Heart right ventricle (tissue), 16 donors: ENCODE measurements at regions not wholly inside any gene's neighbourhood (a gene's known extent, or its start where the extent isn't known, plus 50 kb on each side); places are given as distances from the start of the nearest gene placed in this dataset.

Source experiments
- ATAC-seq, 8 donors: fragments of 200-7000 bp; cut with Tn5 transposase; one replicate each; pipeline ENCODE4 v1.9.1; 2020; ENCODE audit warnings: mild to moderate bottlenecking in 8 of 8, moderate library complexity in 8 of 8, moderate number of reproducible peaks in 1 of 8
- DNase-seq, 2 donors: peaks; one replicate each; pipeline ENCODE4 v3.0.0-alpha.2; 2020
- H3K27ac ChIP-seq, 10 donors: fragments of 200-600 bp; sonication (generic) in 2 of 10; one replicate each; pipeline versions ENCODE4 v1.5.0 to v1.8.0; 2020 to 2022; ENCODE audit warnings: mild to moderate bottlenecking in 3 of 10
- H3K27me3 ChIP-seq, 7 donors: fragments of 200-600 bp; one replicate each; pipeline ENCODE4 v1.8.0; 2021 to 2022; ENCODE audit warnings: mild to moderate bottlenecking in 2 of 7
- H3K36me3 ChIP-seq, 9 donors: fragments of 200-600 bp; sonication (generic) in 1 of 9; one replicate each; pipeline versions ENCODE4 v1.5.0 to v1.8.0; 2020 to 2022; ENCODE audit warnings: mild to moderate bottlenecking in 2 of 9
- H3K4me1 ChIP-seq, 9 donors: fragments of 200-600 bp; sonication (generic) in 1 of 9; one replicate each; pipeline versions ENCODE4 v1.5.0 to v1.8.0; 2020 to 2022; ENCODE audit warnings: mild to moderate bottlenecking in 4 of 9
- H3K4me3 ChIP-seq, 10 donors: fragments of 200-600 bp; sonication (generic) in 2 of 10; one replicate each; pipeline versions ENCODE4 v1.5.0 to v1.8.0; 2020 to 2022; ENCODE audit warnings: mild to moderate bottlenecking in 7 of 10, moderate library complexity in 2 of 10
- H3K9me3 ChIP-seq, 11 donors: fragments of 200-600 bp in 10 of 11; sonication (generic) in 2 of 11; one replicate each; pipeline versions ENCODE4 v1.5.0 to v1.8.0; 2013 to 2022; ENCODE audit warnings: mild to moderate bottlenecking in 2 of 11, control low read depth in 1 of 11, moderate library complexity in 1 of 11
- WGBS, 2 donors: extraction: QIAGEN DNeasy Blood & Tissue Kit; methylation state at CpG; one replicate each; pipeline ENCODE4 v1.1.7; 2013; ENCODE audit warnings: inconsistent platforms in 1 of 2; 5-methylcytosine and 5-hydroxymethylcytosine counted together
- intact Hi-C, 10 donors: fragments of 100-400 bp; cut with DNase I; formaldehyde crosslinking; loops; one replicate each; pipeline versions ENCODE4 v1.11.1 to v1.14.2; 2022
- TF ChIP-seq, protein P1 (sequence below), 9 donors: fragments of 200-600 bp; sonication (generic) in 2 of 9; IDR thresholded peaks; one replicate each; pipeline versions ENCODE4 v1.5.0 to v1.8.0; 2021 to 2022; ENCODE audit warnings: antibody characterized with exemption in 9 of 9, mild to moderate bottlenecking in 5 of 9, moderate library complexity in 1 of 9
- donor health status: Arrhythmogenic right ventricular cardiomyopathy.
- donor health status: ischemic (EF 13 %, LVEDD 7.1; RV severe dilation, severe dysfunction).
- donor health status: healthy with polysubstance abuse.
- donor health status: DM: no; HTN: yes; CAD: no.
- donor health status: DM: no; HTN: no; CAD: no.
- donor health status: ischemic (EF 25% LVEDD 6.9; RV normal size, moderate dysfunction).
- donor health status: ischemic (EF 25% LVEDD 5.7; RV mildly dilated, moderate dysfunction).
- donor health status: healthy.
- donor health status: DM: yes; HTN: yes; CAD: no.
- donor health status: Ischemic cardiomyopathy.
- donor health status: ischemic (EF 35%, LVEDD 5.7; RV mildly dilated, moderate dysfunction).
- donor health status: nonischemic (EF 11% LVEDD 7.7; RV severe dilation, severe dysfunction).
- donor health status: DM: yes; HTN: yes; CAD: no.
- donor health status: PGD.
- donor health status: ischemic (EF 29% LVEDD 5.4; RV normal size, mild dysfunction).
- donor health status: nonischemic (EF 23%, LVEDD 6.1; RV moderate dilation, normal function).

- TF ChIP-seq, protein P1, sequence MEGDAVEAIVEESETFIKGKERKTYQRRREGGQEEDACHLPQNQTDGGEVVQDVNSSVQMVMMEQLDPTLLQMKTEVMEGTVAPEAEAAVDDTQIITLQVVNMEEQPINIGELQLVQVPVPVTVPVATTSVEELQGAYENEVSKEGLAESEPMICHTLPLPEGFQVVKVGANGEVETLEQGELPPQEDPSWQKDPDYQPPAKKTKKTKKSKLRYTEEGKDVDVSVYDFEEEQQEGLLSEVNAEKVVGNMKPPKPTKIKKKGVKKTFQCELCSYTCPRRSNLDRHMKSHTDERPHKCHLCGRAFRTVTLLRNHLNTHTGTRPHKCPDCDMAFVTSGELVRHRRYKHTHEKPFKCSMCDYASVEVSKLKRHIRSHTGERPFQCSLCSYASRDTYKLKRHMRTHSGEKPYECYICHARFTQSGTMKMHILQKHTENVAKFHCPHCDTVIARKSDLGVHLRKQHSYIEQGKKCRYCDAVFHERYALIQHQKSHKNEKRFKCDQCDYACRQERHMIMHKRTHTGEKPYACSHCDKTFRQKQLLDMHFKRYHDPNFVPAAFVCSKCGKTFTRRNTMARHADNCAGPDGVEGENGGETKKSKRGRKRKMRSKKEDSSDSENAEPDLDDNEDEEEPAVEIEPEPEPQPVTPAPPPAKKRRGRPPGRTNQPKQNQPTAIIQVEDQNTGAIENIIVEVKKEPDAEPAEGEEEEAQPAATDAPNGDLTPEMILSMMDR (IDR thresholded peaks at IDR 0.05): no peak
- H3K4me1 ChIP-seq: peaks cover 0 to 15% (median 3%) of the 10 kb centered on the region in 9 donors
- ATAC-seq (no peak), DNase-seq (no peak)
- peaks cover 0 to 10% (median 0%) of the 10 kb centered on the region in 7 donors for H3K27me3 ChIP-seq
- 87 to 89% methylated on average over 13 of the region's 13 CpGs for WGBS, 2 donors
- intact Hi-C loops: loop anchor here in 1 of 10 donors (10.0 kb wide), 1 partner anchor 119 kb away; no protein-coding TSS in a partner anchor
- H3K36me3 ChIP-seq: no peaks in the 10 kb centered on the region
- no peaks in the 10 kb centered on the region for H3K9me3 ChIP-seq
- H3K4me3 ChIP-seq: no peak overlapping the region
- no peak overlapping the region for H3K27ac ChIP-seq
Observed at GRCh38 chr2:238693337-238694093, 154.4 kb upstream of the TWIST2 start.

DNA sequence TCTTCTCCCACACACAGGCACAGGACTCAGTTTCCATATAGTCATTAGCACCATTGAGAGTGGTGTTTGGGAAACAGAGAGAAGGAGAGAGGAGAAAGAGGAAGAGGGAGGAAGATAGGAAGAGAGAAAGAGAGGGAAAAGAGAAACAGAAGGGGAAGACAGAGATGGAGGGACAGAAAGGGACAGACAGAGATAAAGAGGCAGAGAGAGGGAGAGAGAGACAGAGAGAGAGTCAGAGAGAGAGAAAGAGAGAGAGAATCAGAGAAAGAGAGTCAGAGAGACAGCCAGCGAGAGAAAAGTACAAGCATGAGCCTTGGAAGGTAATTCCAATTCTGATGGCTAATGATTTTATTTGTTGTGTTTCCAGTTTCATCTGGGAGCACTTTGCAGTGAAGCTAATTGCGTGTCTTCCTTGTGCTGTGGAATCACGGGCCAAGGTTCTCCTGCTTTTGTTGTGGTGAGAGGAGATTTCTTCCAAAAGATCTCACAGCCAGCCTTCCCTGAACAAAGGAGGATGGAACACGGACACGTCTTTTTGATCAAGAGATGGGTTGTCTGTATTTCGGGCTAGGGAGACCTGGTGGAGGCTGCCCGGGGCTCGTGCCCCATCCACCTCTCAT, 153.6 kb upstream of the TWIST2 start:
- ATAC-seq (no peak), DNase-seq (no peak)
- no peaks in the 10 kb centered on the region for H3K36me3 ChIP-seq
- no peak overlapping the region for H3K27ac ChIP-seq
- TF ChIP-seq, protein P1 (IDR thresholded peaks at IDR 0.05): no peak
- H3K4me3 ChIP-seq: no peak overlapping the region
- WGBS, 2 donors: 86 to 91% methylated on average over 8 of the region's 8 CpGs
- peaks cover 0 to 20% (median 3%) of the 10 kb centered on the region in 9 donors for H3K4me1 ChIP-seq
- intact Hi-C loops: loop anchor here in 1 of 10 donors (10.0 kb wide), 1 partner anchor 119 kb away; no protein-coding TSS in a partner anchor
- peaks cover 0 to 10% (median 0%) of the 10 kb centered on the region in 7 donors for H3K27me3 ChIP-seq
- no peaks in the 10 kb centered on the region for H3K9me3 ChIP-seq

GRCh38 chr2:238694922-238695321, 153.0 kb upstream of the TWIST2 start:
- intact Hi-C loops: loop anchor here in 1 of 10 donors (10.0 kb wide), 1 partner anchor 120 kb away; no protein-coding TSS in a partner anchor
- DNase-seq (no peak), ATAC-seq (no peak)
- peaks cover 0 to 27% (median 6%) of the 10 kb centered on the region in 9 donors for H3K4me1 ChIP-seq
- H3K27ac ChIP-seq: no peak overlapping the region
- H3K9me3 ChIP-seq: no peaks in the 10 kb centered on the region
- no peak overlapping the region for H3K4me3 ChIP-seq
- H3K36me3 ChIP-seq: no peaks in the 10 kb centered on the region
- TF ChIP-seq, protein P1 (IDR thresholded peaks at IDR 0.05): no peak
- 81 to 82% methylated on average over 6 of the region's 6 CpGs for WGBS, 2 donors
- peaks cover 0 to 7% (median 0%) of the 10 kb centered on the region in 7 donors for H3K27me3 ChIP-seq

GRCh38 chr2:238695538-238695937, 152.3 kb upstream of the TWIST2 start:
- H3K4me3 ChIP-seq: no peak overlapping the region
- DNase-seq (no peak), ATAC-seq (peak in 2 of 8 donors; percentile 26 to 29)
- 33 to 55% methylated on average over 4 of the region's 4 CpGs for WGBS, 2 donors
- TF ChIP-seq, protein P1 (IDR thresholded peaks at IDR 0.05): no peak
- H3K9me3 ChIP-seq: no peaks in the 10 kb centered on the region
- no peak overlapping the region for H3K27ac ChIP-seq
- no peaks in the 10 kb centered on the region for H3K36me3 ChIP-seq
- H3K4me1 ChIP-seq: peaks cover 0 to 33% (median 10%) of the 10 kb centered on the region in 9 donors
- intact Hi-C loops: loop anchor here in 1 of 10 donors (10.0 kb wide), 1 partner anchor 121 kb away; no protein-coding TSS in a partner anchor
- H3K27me3 ChIP-seq: peaks cover 0 to 3% (median 0%) of the 10 kb centered on the region in 7 donors
